CD14-positive monocyte (primary cell): ENCODE measurements at regions not wholly inside any gene's neighbourhood (a gene's known extent, or its start where the extent isn't known, plus 50 kb on each side); places are given as distances from the start of the nearest gene placed in this dataset.

Experiments
- DNase-seq, 3 donors: peaks; one replicate each; pipeline ENCODE4 v3.0.0-alpha.2; 2011 to 2022
- H2AFZ ChIP-seq: 2 replicates; pipeline ENCODE4 v1.6.0; 2012; ENCODE audit warnings: mild to moderate bottlenecking, low read depth, low read length, inconsistent platforms; ENCODE audit not compliant: insufficient read depth, poor library complexity, severe bottlenecking
- H3K27ac ChIP-seq, 2 donors: 1 replicate in 1 of 2; 2 replicates in 1 of 2; pipeline ENCODE4 v1.5.1; 2012 to 2013; ENCODE audit warnings: low read length in 2 of 2, control low read depth in 1 of 2, inconsistent platforms in 1 of 2, low read depth in 1 of 2, mild to moderate bottlenecking in 1 of 2
- H3K27me3 ChIP-seq, 2 donors: one replicate each; pipeline versions ENCODE4 v1.6.0 to v1.6.1; 2011 to 2013; ENCODE audit warnings: low read length in 2 of 2; ENCODE audit not compliant: control insufficient read depth in 2 of 2, insufficient read depth in 2 of 2
- H3K36me3 ChIP-seq, 2 donors: replicated peaks in 1 of 2; 1 replicate in 1 of 2; 2 replicates in 1 of 2; pipeline versions ENCODE4 v1.5.1 to v1.6.1; 2012 to 2013; ENCODE audit warnings: low read length in 2 of 2, control low read depth in 1 of 2, inconsistent platforms in 1 of 2, mild to moderate bottlenecking in 1 of 2; ENCODE audit not compliant: insufficient read depth in 2 of 2, control insufficient read depth in 1 of 2
- H3K4me1 ChIP-seq, 2 donors: 1 replicate in 1 of 2; 2 replicates in 1 of 2; pipeline versions ENCODE4 v1.5.1 to v1.6.1; 2012 to 2013; ENCODE audit warnings: low read length in 2 of 2, control low read depth in 1 of 2, inconsistent platforms in 1 of 2, mild to moderate bottlenecking in 1 of 2, moderate library complexity in 1 of 2; ENCODE audit not compliant: insufficient read depth in 2 of 2, control insufficient read depth in 1 of 2
- H3K4me2 ChIP-seq: replicated peaks from 2 replicates; pipeline ENCODE3; 2012; ENCODE audit warnings: low read length, moderate library complexity, mild to moderate bottlenecking; ENCODE audit not compliant: poor library complexity, severe bottlenecking; ENCODE audit errors: extremely low read depth
- H3K4me3 ChIP-seq, 3 experiments: fragments of 200-600 bp in 1 of 3; sonication (generic) in 1 of 3; replicated peaks in 1 of 3; 1 replicate in 2 of 3; 2 replicates in 1 of 3; pipeline ENCODE4 v1.5.1; 2011 to 2013; ENCODE audit warnings: low read length in 3 of 3, mild to moderate bottlenecking in 3 of 3, control low read depth in 2 of 3, low read depth in 2 of 3, inconsistent platforms in 1 of 3, moderate library complexity in 1 of 3
- H3K79me2 ChIP-seq: 2 replicates; pipeline ENCODE4 v1.6.0; 2012; ENCODE audit warnings: mild to moderate bottlenecking, control low read depth, inconsistent platforms, low read length, moderate library complexity; ENCODE audit not compliant: insufficient read depth
- H3K9ac ChIP-seq: 2 replicates; pipeline ENCODE4 v1.6.0; 2017; ENCODE audit warnings: low read length, mild to moderate bottlenecking; ENCODE audit not compliant: insufficient read depth, poor library complexity, severe bottlenecking
- H3K9me3 ChIP-seq, 2 donors: replicated peaks in 1 of 2; 1 replicate in 1 of 2; 2 replicates in 1 of 2; pipeline versions ENCODE4 v1.5.1 to v1.6.1; 2012 to 2013; ENCODE audit warnings: low read length in 2 of 2, control low read depth in 1 of 2; ENCODE audit not compliant: control insufficient read depth in 1 of 2, insufficient read depth in 1 of 2
- H4K20me1 ChIP-seq: 2 replicates; pipeline ENCODE4 v1.6.0; 2012; ENCODE audit warnings: mild to moderate bottlenecking, low read length, control low read depth, moderate library complexity; ENCODE audit not compliant: insufficient read depth
- H3K27ac Mint-ChIP-seq, 7 donors: one replicate each; pipeline ENCODE4 v1.8.0; 2020; ENCODE audit warnings: mild to moderate bottlenecking in 7 of 7, mixed read lengths in 7 of 7, moderate library complexity in 6 of 7, inconsistent platforms in 2 of 7
- H3K27me3 Mint-ChIP-seq, 3 donors: one replicate each; pipeline ENCODE4 v1.8.0; 2021 to 2022; ENCODE audit warnings: low read depth in 3 of 3, mild to moderate bottlenecking in 3 of 3, mixed read lengths in 3 of 3, moderate library complexity in 3 of 3, inconsistent platforms in 1 of 3
- H3K36me3 Mint-ChIP-seq, 2 donors: one replicate each; pipeline ENCODE4 v1.8.0; 2020; ENCODE audit warnings: mixed read lengths in 2 of 2, inconsistent platforms in 1 of 2, mild to moderate bottlenecking in 1 of 2
- H3K4me1 Mint-ChIP-seq: one replicate; pipeline ENCODE4 v1.8.0; 2020; ENCODE audit warnings: mild to moderate bottlenecking, mixed read lengths
- H3K4me3 Mint-ChIP-seq, 2 donors: one replicate each; pipeline ENCODE4 v1.8.0; 2020; ENCODE audit warnings: mild to moderate bottlenecking in 2 of 2, mixed read lengths in 2 of 2, moderate library complexity in 1 of 2
- H3K9me3 Mint-ChIP-seq, 7 donors: one replicate each; pipeline ENCODE4 v1.8.0; 2020 to 2022; ENCODE audit warnings: mixed read lengths in 7 of 7, mild to moderate bottlenecking in 6 of 7, moderate library complexity in 6 of 7, inconsistent platforms in 2 of 7
- CTCF ChIP-seq: fragments of 200-600 bp; IDR thresholded peaks from one replicate; pipeline ENCODE4 v1.8.0; 2022; ENCODE audit warnings: antibody characterized with exemption, mild to moderate bottlenecking
- WGBS: methylation state at CpG from one replicate; pipeline ENCODE4 v1.1.5; 2013; ENCODE audit warnings: missing lambda C conversion rate; ENCODE audit not compliant: insufficient coverage; 5-methylcytosine and 5-hydroxymethylcytosine counted together
- intact Hi-C, 2 donors: fragments of 100-400 bp; cut with micrococcal nuclease; formaldehyde crosslinking; loops; one replicate each; pipeline versions ENCODE4 v1.15.0 to v1.15.1; 2023

GRCh38 chr3:31176045-31176444 lies 281.6 kb upstream of the GADL1 start:
- WGBS, result 100% methylated on average over 1 of the region's 3 CpGs
- Histone ChIP-seq H3K27ac (no peak overlapping the region), H4K20me1 (no peaks in the 10 kb centered on the region), H3K27me3 (no peaks in the 10 kb centered on the region), H3K4me2 (no peak overlapping the region), H3K79me2 (no peaks in the 10 kb centered on the region), H3K9ac (no peak overlapping the region), H3K4me1 (peaks cover 6% of the 10 kb centered on the region in 2 donors), H3K4me3 (no peak overlapping the region), H3K9me3 (no peaks in the 10 kb centered on the region), H3K36me3 (no peaks in the 10 kb centered on the region), H2AFZ (no peak overlapping the region)
- H3K9me3 Mint-ChIP-seq, result peaks cover 0 to 2% (median 0%) of the 10 kb centered on the region in 7 donors
- H3K27me3 Mint-ChIP-seq, result peaks cover 0 to 1% (median 0%) of the 10 kb centered on the region in 3 donors
- no peak for DNase-seq
- no peak overlapping the region for H3K27ac Mint-ChIP-seq
- intact Hi-C loops, result no loop called here
- TF ChIP-seq CTCF, result no peak
- H3K36me3 Mint-ChIP-seq, result no peaks in the 10 kb centered on the region
- no peak overlapping the region for H3K4me3 Mint-ChIP-seq
- H3K4me1 Mint-ChIP-seq, result peaks cover 11% of the 10 kb centered on the region

GRCh38 chr3:31178467-31178866 lies 284.0 kb upstream of the GADL1 start:
- intact Hi-C loops, result no loop called here
- no CpG with 5 or more reads among the region's 4 CpGs for WGBS
- peaks cover 0 to 12% (median 1%) of the 10 kb centered on the region in 7 donors for H3K9me3 Mint-ChIP-seq
- TF ChIP-seq CTCF, result no peak
- no peak overlapping the region for H3K27ac Mint-ChIP-seq
- H4K20me1 ChIP-seq, result no peaks in the 10 kb centered on the region
- peaks cover 6% of the 10 kb centered on the region in 2 donors for H3K4me1 ChIP-seq
- peaks cover 0 to 3% of the 10 kb centered on the region in 2 donors for H3K9me3 ChIP-seq
- no peak overlapping the region for H2AFZ ChIP-seq
- H3K27me3 ChIP-seq, result no peaks in the 10 kb centered on the region
- peaks cover 11% of the 10 kb centered on the region for H3K4me1 Mint-ChIP-seq
- no peak overlapping the region for H3K4me3 Mint-ChIP-seq
- H3K4me2 ChIP-seq, result no peak overlapping the region
- DNase-seq, result no peak
- no peaks in the 10 kb centered on the region for H3K79me2 ChIP-seq
- no peak overlapping the region for H3K9ac ChIP-seq
- no peak overlapping the region for H3K4me3 ChIP-seq
- no peaks in the 10 kb centered on the region for H3K27me3 Mint-ChIP-seq
- no peaks in the 10 kb centered on the region for H3K36me3 Mint-ChIP-seq
- no peaks in the 10 kb centered on the region for H3K36me3 ChIP-seq
- H3K27ac ChIP-seq, result no peak overlapping the region
